ENCODE measurements at regions not wholly inside any gene's neighbourhood (a gene's known extent, or its start where the extent isn't known, plus 50 kb on each side); places are given as distances from the start of the nearest gene placed in this dataset.
A peak's percentile ranks its signal among the peaks of the same experiment; 100 is the strongest.

GRCh38 chr13:44078806-44079376 lies 199.2 kb downstream of the LACC1 start:
- H3K9me3 Mint-ChIP-seq, result peaks cover 0 to 7% (median 3%) of the 10 kb centered on the region in 9 donors
- no peak overlapping the region for H3K4me3 Mint-ChIP-seq
- DNase-seq (no peak), ATAC-seq (no peak)
- POLR2A ChIA-PET, result no interaction called here
- no peak overlapping the region for H3K27ac Mint-ChIP-seq
- no peaks in the 10 kb centered on the region for H3K4me1 Mint-ChIP-seq
- peaks cover 0 to 3% (median 0%) of the 10 kb centered on the region in 3 donors for H3K36me3 Mint-ChIP-seq
- no peaks in the 10 kb centered on the region for H3K27me3 Mint-ChIP-seq

GRCh38 chr13:44079413-44080205 lies 199.9 kb downstream of the LACC1 start:
- no peaks in the 10 kb centered on the region for H3K4me1 Mint-ChIP-seq
- H3K27ac Mint-ChIP-seq, result no peak overlapping the region
- no peak overlapping the region for H3K4me3 Mint-ChIP-seq
- ATAC-seq (no peak), DNase-seq (no peak)
- H3K9me3 Mint-ChIP-seq, result peaks cover 0 to 7% (median 3%) of the 10 kb centered on the region in 9 donors
- no peaks in the 10 kb centered on the region for H3K27me3 Mint-ChIP-seq
- H3K36me3 Mint-ChIP-seq, result peaks cover 0 to 3% (median 0%) of the 10 kb centered on the region in 3 donors
- POLR2A ChIA-PET, result no interaction called here

- DNase-seq (no peak), ATAC-seq (no peak)
- Mint-ChIP-seq H3K36me3 (peaks cover 0 to 3% (median 0%) of the 10 kb centered on the region in 3 donors), H3K27me3 (peaks cover 0 to 2% (median 0%) of the 10 kb centered on the region in 5 donors), H3K4me1 (peaks cover 7 to 13% (median 12%) of the 10 kb centered on the region in 4 donors), H3K4me3 (no peak overlapping the region), H3K27ac (no peak overlapping the region), H3K9me3 (peaks cover 0 to 12% (median 5%) of the 10 kb centered on the region in 9 donors)
- POLR2A ChIA-PET, result no interaction called here
Measured at GRCh38 chr13:44084146-44084545, 204.4 kb downstream of the LACC1 start.

- Mint-ChIP-seq H3K27ac (no peak overlapping the region), H3K27me3 (peaks cover 0 to 2% (median 0%) of the 10 kb centered on the region in 5 donors), H3K36me3 (peaks cover 0 to 3% (median 0%) of the 10 kb centered on the region in 3 donors), H3K4me3 (no peak overlapping the region), H3K4me1 (peaks cover 7 to 28% (median 25%) of the 10 kb centered on the region in 4 donors), H3K9me3 (peaks cover 0 to 12% (median 4%) of the 10 kb centered on the region in 9 donors)
- no peak for DNase-seq
- POLR2A ChIA-PET, result no interaction called here
- no peak for ATAC-seq
Measured at GRCh38 chr13:44086389-44086788, 206.7 kb downstream of the LACC1 start.

- Mint-ChIP-seq H3K36me3 (peaks cover 0 to 1% (median 0%) of the 10 kb centered on the region in 3 donors), H3K9me3 (peaks cover 0 to 12% (median 0%) of the 10 kb centered on the region in 9 donors), H3K4me1 (peaks cover 8 to 37% (median 26%) of the 10 kb centered on the region in 4 donors), H3K27me3 (peaks cover 0 to 2% (median 0%) of the 10 kb centered on the region in 5 donors), H3K4me3 (no peak overlapping the region), H3K27ac (peak overlapping the region in 7 of 10 donors; percentile 0 to 79 (median 34))
- ATAC-seq, result peak in 1 of 2 donors; percentile 38
- no peak for DNase-seq
- POLR2A ChIA-PET, result no interaction called here
Measured at GRCh38 chr13:44088411-44088810, 208.7 kb downstream of the LACC1 start.

GRCh38 chr13:44088991-44089413 lies 209.3 kb downstream of the LACC1 start:
- ATAC-seq (peak; percentile 82 to 83), DNase-seq (peak in 3 of 10 donors; percentile 9 to 37 (median 16))
- Mint-ChIP-seq H3K9me3 (peaks cover 0 to 12% (median 0%) of the 10 kb centered on the region in 9 donors), H3K27me3 (peaks cover 0 to 2% (median 0%) of the 10 kb centered on the region in 5 donors), H3K36me3 (peaks cover 0 to 1% (median 0%) of the 10 kb centered on the region in 3 donors), H3K4me1 (peaks cover 8 to 37% (median 26%) of the 10 kb centered on the region in 4 donors), H3K27ac (peak overlapping the region in 6 of 10 donors; percentile 34 to 79 (median 62)), H3K4me3 (peak overlapping the region in 5 of 10 donors; percentile 2 to 46 (median 28))
- POLR2A ChIA-PET, result no interaction called here

- peak overlapping the region in 9 of 10 donors; percentile 2 to 72 (median 22) for H3K27ac Mint-ChIP-seq
- peaks cover 0 to 1% (median 0%) of the 10 kb centered on the region in 3 donors for H3K36me3 Mint-ChIP-seq
- peaks cover 0 to 2% (median 0%) of the 10 kb centered on the region in 5 donors for H3K27me3 Mint-ChIP-seq
- ATAC-seq (peak in 1 of 2 donors; percentile 42), DNase-seq (peak in 1 of 10 donors; percentile 20)
- peaks cover 8 to 37% (median 26%) of the 10 kb centered on the region in 4 donors for H3K4me1 Mint-ChIP-seq
- H3K9me3 Mint-ChIP-seq, result peaks cover 0 to 12% (median 0%) of the 10 kb centered on the region in 9 donors
- POLR2A ChIA-PET, result no interaction called here
- H3K4me3 Mint-ChIP-seq, result peak overlapping the region in 3 of 10 donors; percentile 11 to 46 (median 42)
Measured at GRCh38 chr13:44089452-44089851, 209.7 kb downstream of the LACC1 start.

GRCh38 chr13:44092078-44092970 lies 212.6 kb downstream of the LACC1 start:
- peaks cover 8 to 37% (median 26%) of the 10 kb centered on the region in 4 donors for H3K4me1 Mint-ChIP-seq
- peaks cover 0 to 1% (median 0%) of the 10 kb centered on the region in 3 donors for H3K36me3 Mint-ChIP-seq
- DNase-seq, result no peak
- H3K27me3 Mint-ChIP-seq, result peaks cover 0 to 1% (median 0%) of the 10 kb centered on the region in 5 donors
- POLR2A ChIA-PET, result no interaction called here
- H3K4me3 Mint-ChIP-seq, result no peak overlapping the region
- H3K27ac Mint-ChIP-seq, result no peak overlapping the region
- no peak for ATAC-seq
- peaks cover 0 to 12% (median 0%) of the 10 kb centered on the region in 9 donors for H3K9me3 Mint-ChIP-seq

GRCh38 chr13:44093607-44094564 lies 214.2 kb downstream of the LACC1 start:
- ATAC-seq (no peak), DNase-seq (no peak)
- no peak overlapping the region for H3K27ac Mint-ChIP-seq
- POLR2A ChIA-PET, result no interaction called here
- peaks cover 0 to 1% (median 0%) of the 10 kb centered on the region in 3 donors for H3K36me3 Mint-ChIP-seq
- peaks cover 0 to 1% (median 0%) of the 10 kb centered on the region in 5 donors for H3K27me3 Mint-ChIP-seq
- H3K4me3 Mint-ChIP-seq, result no peak overlapping the region
- H3K9me3 Mint-ChIP-seq, result peaks cover 0 to 3% (median 0%) of the 10 kb centered on the region in 9 donors
- peaks cover 3 to 27% (median 16%) of the 10 kb centered on the region in 4 donors for H3K4me1 Mint-ChIP-seq

GRCh38 chr13:44096901-44097300 lies 217.2 kb downstream of the LACC1 start:
- H3K27me3 Mint-ChIP-seq, result peaks cover 0 to 1% (median 0%) of the 10 kb centered on the region in 5 donors
- H3K4me1 Mint-ChIP-seq, result peaks cover 0 to 5% (median 2%) of the 10 kb centered on the region in 4 donors
- POLR2A ChIA-PET, result no interaction called here
- peaks cover 0 to 3% (median 1%) of the 10 kb centered on the region in 3 donors for H3K36me3 Mint-ChIP-seq
- no peak for ATAC-seq
- H3K27ac Mint-ChIP-seq, result no peak overlapping the region
- H3K9me3 Mint-ChIP-seq, result peaks cover under 1 to 10% (median 6%) of the 10 kb centered on the region in 9 donors
- no peak overlapping the region for H3K4me3 Mint-ChIP-seq
- DNase-seq, result no peak

- ATAC-seq, result no peak
- POLR2A ChIA-PET, result no interaction called here
- Mint-ChIP-seq H3K27ac (no peak overlapping the region), H3K4me1 (no peaks in the 10 kb centered on the region), H3K4me3 (no peak overlapping the region), H3K9me3 (peaks cover 6 to 20% (median 12%) of the 10 kb centered on the region in 9 donors), H3K36me3 (peaks cover 0 to 6% (median 0%) of the 10 kb centered on the region in 3 donors), H3K27me3 (peaks cover 0 to 1% (median 0%) of the 10 kb centered on the region in 5 donors)
- no peak for DNase-seq
Measured at GRCh38 chr13:44098559-44098958, 218.9 kb downstream of the LACC1 start.

Measured in naive thymus-derived CD8-positive, alpha-beta T cell (primary cell).